ENCODE measurements at regions not wholly inside any gene's neighbourhood (a gene's known extent, or its start where the extent isn't known, plus 50 kb on each side); places are given as distances from the start of the nearest gene placed in this dataset.

GRCh38 chr21:20902998-20903397, 95.2 kb upstream of the NCAM2 start:
- no peak for TF ChIP-seq EZH2 (IDR thresholded peaks at IDR 0.05; ENCODE audit: insufficient read depth, poor library complexity, severe bottlenecking)
- TF ChIP-seq EZH2phosphoT487 (IDR thresholded peaks at IDR 0.05; ENCODE audit: insufficient read depth, low read depth), result no peak
